Right lobe of liver (tissue), 4 donors: ENCODE measurements at regions not wholly inside any gene's neighbourhood (a gene's known extent, or its start where the extent isn't known, plus 50 kb on each side); places are given as distances from the start of the nearest gene placed in this dataset.

ENCODE experiments used
- CTCF ChIP-seq, 4 donors: fragments of 200-600 bp in 3 of 4; fragments of 450-650 bp in 1 of 4; IDR thresholded peaks; one replicate each; pipeline versions ENCODE4 v1.5.1 to v1.8.0; 2016 to 2022; ENCODE audit warnings: antibody characterized with exemption in 4 of 4, mild to moderate bottlenecking in 2 of 4
- POLR2A ChIP-seq: fragments of 450-650 bp; IDR thresholded peaks from one replicate; pipeline ENCODE4 v1.6.1; 2017; ENCODE audit warnings: antibody characterized with exemption, mild to moderate bottlenecking
- donor health status: DM: no; HTN: no; CAD: no.
- donor health status: DM: no; HTN: no; CAD: no.
- donor health status: DM: no; HTN: yes; CAD: no.

DNA sequence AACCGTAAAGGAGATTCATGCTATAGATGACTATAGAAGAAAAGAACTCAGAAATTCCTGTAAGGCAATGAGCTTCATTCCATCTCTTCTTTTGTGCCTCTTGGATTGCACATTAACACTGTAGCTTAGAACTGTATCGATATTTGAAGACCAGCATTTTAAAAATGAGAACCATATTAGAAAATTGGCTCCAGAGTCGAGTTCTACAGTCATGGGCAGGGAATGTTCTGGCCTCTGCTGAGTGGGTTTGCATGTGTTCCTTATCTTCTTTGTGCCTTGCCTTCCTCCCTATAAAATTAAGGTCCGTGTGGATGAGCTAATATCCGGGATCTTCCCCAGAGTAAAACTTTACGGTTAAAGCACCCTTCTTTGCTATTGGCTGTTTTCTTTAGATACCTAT is 77.4 kb upstream of the PLCL2 start:
- TF ChIP-seq CTCF (IDR thresholded peaks at IDR 0.05) (no peak), POLR2A (no peak)
